Osteoblast (primary cell): ENCODE measurements at regions not wholly inside any gene's neighbourhood (a gene's known extent, or its start where the extent isn't known, plus 50 kb on each side); places are given as distances from the start of the nearest gene placed in this dataset.

Source experiments
- DNase-seq: peaks from one replicate; pipeline ENCODE4 v3.0.0; 2011; ENCODE audit warnings: low spot score, mixed read lengths; ENCODE audit not compliant: insufficient read length; ENCODE audit errors: missing footprints
- H2AFZ ChIP-seq: 2 replicates; pipeline ENCODE4 v1.6.0; 2011; ENCODE audit warnings: mild to moderate bottlenecking, low read length
- H3K27ac ChIP-seq: 2 replicates; pipeline ENCODE4 v1.5.1; 2011; ENCODE audit warnings: mild to moderate bottlenecking, low read depth, low read length, moderate library complexity
- H3K27me3 ChIP-seq: 2 replicates; pipeline ENCODE4 v1.6.0; 2012; ENCODE audit warnings: mild to moderate bottlenecking, control low read depth, inconsistent platforms, low read length, moderate library complexity; ENCODE audit not compliant: insufficient read depth
- H3K36me3 ChIP-seq: 2 replicates; pipeline ENCODE4 v1.5.1; 2011; ENCODE audit warnings: mild to moderate bottlenecking, low read length, control low read depth, moderate library complexity; ENCODE audit not compliant: insufficient read depth
- H3K4me1 ChIP-seq: 2 replicates; pipeline ENCODE4 v1.5.1; 2011; ENCODE audit warnings: mild to moderate bottlenecking, low read length, control low read depth, moderate library complexity; ENCODE audit not compliant: insufficient read depth
- H3K4me2 ChIP-seq: 2 replicates; pipeline ENCODE4 v1.6.0; 2011; ENCODE audit warnings: mild to moderate bottlenecking, low read length; ENCODE audit not compliant: insufficient read depth
- H3K4me3 ChIP-seq: fragments of 200-600 bp; sonication (generic); 3 replicates; pipeline ENCODE4 v1.5.1; 2012; ENCODE audit warnings: mild to moderate bottlenecking, low read length, inconsistent platforms; ENCODE audit not compliant: insufficient read depth
- H3K79me2 ChIP-seq: 2 replicates; pipeline ENCODE4 v1.6.0; 2012; ENCODE audit warnings: mild to moderate bottlenecking, low read length, control low read depth, inconsistent platforms; ENCODE audit not compliant: insufficient read depth
- H3K9me3 ChIP-seq: 2 replicates; pipeline ENCODE4 v1.5.1; 2011; ENCODE audit warnings: low read depth, low read length, control low read depth
- H4K20me1 ChIP-seq: 2 replicates; pipeline ENCODE4 v1.6.0; 2012; ENCODE audit warnings: mild to moderate bottlenecking, low read length, control low read depth; ENCODE audit not compliant: insufficient read depth
- TF ChIP-seq, protein P1 (sequence below): IDR thresholded peaks from 2 replicates; pipeline ENCODE4 v1.5.1; 2011; ENCODE audit warnings: mild to moderate bottlenecking, low read depth, low read length, moderate library complexity; ENCODE audit errors: extremely low read depth

DNA sequence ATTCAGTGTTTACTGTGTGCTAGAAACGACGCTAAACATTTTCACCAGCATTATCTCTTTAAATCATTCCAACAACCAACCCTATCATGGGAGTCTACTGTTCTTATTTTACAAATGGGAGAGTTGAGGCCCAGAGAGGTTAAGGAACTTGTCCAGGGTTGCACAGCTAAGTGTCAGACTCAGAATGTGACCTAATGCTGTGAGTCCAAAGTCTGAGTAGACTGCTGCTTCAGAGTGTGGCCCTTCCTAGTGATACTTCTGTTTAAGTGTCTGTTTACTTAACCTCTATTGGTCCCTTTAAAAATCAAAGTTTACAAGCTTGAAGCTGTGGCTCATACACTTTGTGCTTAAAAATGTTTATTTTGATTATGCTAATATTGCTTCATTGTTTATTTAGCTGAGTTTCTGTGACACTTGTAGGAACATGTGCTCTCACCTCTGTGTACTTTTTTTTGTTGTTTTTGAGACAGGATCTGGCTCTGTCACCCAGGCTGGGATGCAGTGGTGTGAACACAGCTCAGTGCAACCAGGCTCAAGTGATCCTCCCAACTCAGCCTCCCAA, 84.4 kb upstream of the SYPL1 start:
- H3K4me1 ChIP-seq: no peaks in the 10 kb centered on the region
- H2AFZ ChIP-seq: no peak overlapping the region
- TF ChIP-seq, protein P1, sequence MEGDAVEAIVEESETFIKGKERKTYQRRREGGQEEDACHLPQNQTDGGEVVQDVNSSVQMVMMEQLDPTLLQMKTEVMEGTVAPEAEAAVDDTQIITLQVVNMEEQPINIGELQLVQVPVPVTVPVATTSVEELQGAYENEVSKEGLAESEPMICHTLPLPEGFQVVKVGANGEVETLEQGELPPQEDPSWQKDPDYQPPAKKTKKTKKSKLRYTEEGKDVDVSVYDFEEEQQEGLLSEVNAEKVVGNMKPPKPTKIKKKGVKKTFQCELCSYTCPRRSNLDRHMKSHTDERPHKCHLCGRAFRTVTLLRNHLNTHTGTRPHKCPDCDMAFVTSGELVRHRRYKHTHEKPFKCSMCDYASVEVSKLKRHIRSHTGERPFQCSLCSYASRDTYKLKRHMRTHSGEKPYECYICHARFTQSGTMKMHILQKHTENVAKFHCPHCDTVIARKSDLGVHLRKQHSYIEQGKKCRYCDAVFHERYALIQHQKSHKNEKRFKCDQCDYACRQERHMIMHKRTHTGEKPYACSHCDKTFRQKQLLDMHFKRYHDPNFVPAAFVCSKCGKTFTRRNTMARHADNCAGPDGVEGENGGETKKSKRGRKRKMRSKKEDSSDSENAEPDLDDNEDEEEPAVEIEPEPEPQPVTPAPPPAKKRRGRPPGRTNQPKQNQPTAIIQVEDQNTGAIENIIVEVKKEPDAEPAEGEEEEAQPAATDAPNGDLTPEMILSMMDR: no peak
- peak; percentile 52 for DNase-seq
- H3K4me2 ChIP-seq: no peak overlapping the region
- H3K27me3 ChIP-seq: peaks cover 6% of the 10 kb centered on the region
- H4K20me1 ChIP-seq: no peaks in the 10 kb centered on the region
- H3K27ac ChIP-seq: no peak overlapping the region
- no peaks in the 10 kb centered on the region for H3K79me2 ChIP-seq
- H3K36me3 ChIP-seq: no peaks in the 10 kb centered on the region
- H3K9me3 ChIP-seq: no peaks in the 10 kb centered on the region
- H3K4me3 ChIP-seq: no peak overlapping the region

DNA sequence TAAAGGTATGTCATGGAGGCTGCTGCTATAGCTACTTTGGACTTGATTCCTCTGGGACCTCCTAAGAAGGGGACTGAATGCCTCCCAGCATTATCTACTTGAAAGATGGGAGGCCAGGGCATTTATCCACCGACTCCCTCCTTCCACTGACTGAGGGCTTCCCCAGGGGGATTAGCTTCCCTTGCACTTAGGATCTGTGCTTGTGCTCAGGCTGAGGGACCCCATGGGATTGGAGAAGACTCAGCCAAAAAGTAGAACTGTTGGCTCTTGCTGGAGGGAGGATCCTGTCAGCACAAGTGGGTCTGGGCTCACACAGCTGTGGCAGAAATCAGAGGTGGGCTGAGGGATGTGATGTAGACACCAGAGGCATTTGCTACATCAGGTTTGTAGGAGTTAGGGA, 81.5 kb upstream of the SYPL1 start:
- no peaks in the 10 kb centered on the region for H3K9me3 ChIP-seq
- H4K20me1 ChIP-seq: no peaks in the 10 kb centered on the region
- H3K79me2 ChIP-seq: no peaks in the 10 kb centered on the region
- TF ChIP-seq, protein P1: no peak
- no peaks in the 10 kb centered on the region for H3K4me1 ChIP-seq
- H3K4me2 ChIP-seq: no peak overlapping the region
- H3K4me3 ChIP-seq: no peak overlapping the region
- peaks cover 6% of the 10 kb centered on the region for H3K27me3 ChIP-seq
- H3K36me3 ChIP-seq: no peaks in the 10 kb centered on the region
- no peak for DNase-seq
- H3K27ac ChIP-seq: no peak overlapping the region
- H2AFZ ChIP-seq: no peak overlapping the region

DNA sequence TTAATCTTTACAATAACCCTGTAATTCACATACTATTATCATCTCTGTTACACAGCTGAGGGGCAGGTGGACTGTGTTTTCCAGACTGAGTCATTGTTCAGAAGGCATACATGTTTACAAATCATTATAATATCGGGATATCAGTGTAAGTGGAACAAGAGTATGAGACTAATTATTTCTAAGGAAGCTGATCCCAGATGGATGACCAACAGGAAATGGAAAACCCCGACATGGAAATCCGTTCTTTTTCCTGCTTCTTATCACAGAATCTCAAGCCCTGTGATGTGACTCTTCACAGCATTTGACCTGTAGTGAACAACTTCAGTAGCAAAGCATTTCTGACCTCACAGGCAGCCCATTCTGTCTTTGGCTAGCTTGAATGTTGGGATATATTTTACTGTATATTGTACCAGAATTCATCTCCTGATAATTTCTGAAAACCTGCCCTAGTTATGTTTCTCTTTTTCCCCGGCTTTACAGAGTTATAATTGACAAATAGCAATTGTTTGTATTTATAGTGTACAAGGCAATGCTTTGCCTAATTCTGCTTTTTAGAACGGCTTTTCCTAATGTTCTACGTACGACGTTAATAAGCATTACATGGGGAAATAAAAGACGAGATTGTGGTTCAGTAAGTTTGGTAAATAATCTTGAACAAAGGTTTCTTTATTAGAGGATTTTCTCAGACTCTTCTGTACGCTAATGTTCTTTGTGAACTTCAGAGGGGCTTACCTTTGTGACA, 78.6 kb upstream of the SYPL1 start:
- Histone ChIP-seq H3K79me2 (no peaks in the 10 kb centered on the region), H3K27ac (no peak overlapping the region), H3K4me1 (no peaks in the 10 kb centered on the region), H3K27me3 (peaks cover 6% of the 10 kb centered on the region), H3K4me2 (no peak overlapping the region), H2AFZ (no peak overlapping the region), H3K9me3 (no peaks in the 10 kb centered on the region), H3K36me3 (no peaks in the 10 kb centered on the region), H3K4me3 (no peak overlapping the region), H4K20me1 (no peaks in the 10 kb centered on the region)
- DNase-seq: no peak
- TF ChIP-seq, protein P1: no peak

DNA sequence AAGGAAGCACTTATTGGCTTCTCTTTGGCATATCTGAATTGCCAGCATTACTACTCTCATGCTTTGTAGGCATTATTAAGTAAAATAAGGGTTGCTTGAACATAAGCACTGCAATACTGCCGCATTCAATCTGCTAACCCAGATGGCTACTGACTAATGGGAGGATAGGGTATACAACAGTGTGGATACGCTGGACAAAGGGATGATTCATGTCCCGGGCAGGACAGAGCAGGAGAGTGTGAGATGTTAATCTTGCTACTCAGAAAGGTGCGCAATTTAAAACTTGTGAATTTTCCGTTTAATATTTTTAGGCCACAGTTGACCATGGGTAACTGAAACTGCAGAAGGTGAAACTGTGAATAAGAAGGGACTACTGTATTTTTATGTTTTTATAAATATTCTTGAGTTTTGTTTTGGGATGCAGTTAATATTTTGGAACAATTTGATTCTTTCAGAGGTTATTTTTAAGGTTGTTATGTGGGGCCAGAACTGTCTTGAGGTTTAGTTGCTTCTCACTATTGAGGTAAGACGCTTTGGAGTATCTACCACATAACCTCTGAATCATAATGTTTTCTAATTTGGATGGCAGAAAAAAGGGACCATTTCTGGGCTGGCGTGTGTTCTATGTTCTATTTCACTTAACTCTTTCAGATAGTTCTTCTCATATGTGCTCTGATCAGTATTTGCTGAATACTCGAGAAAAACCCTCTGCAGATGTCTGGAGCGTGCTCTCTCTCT, 75.7 kb upstream of the SYPL1 start:
- Histone ChIP-seq H3K4me1 (no peaks in the 10 kb centered on the region), H4K20me1 (no peaks in the 10 kb centered on the region), H3K9me3 (no peaks in the 10 kb centered on the region), H3K27me3 (no peaks in the 10 kb centered on the region), H3K4me3 (no peak overlapping the region), H2AFZ (no peak overlapping the region), H3K27ac (no peak overlapping the region), H3K36me3 (no peaks in the 10 kb centered on the region), H3K79me2 (no peaks in the 10 kb centered on the region), H3K4me2 (no peak overlapping the region)
- TF ChIP-seq, protein P1: no peak
- DNase-seq: peak; percentile 34
